ENCODE measurements at regions not wholly inside any gene's neighbourhood (a gene's known extent, or its start where the extent isn't known, plus 50 kb on each side); places are given as distances from the start of the nearest gene placed in this dataset.

DNA sequence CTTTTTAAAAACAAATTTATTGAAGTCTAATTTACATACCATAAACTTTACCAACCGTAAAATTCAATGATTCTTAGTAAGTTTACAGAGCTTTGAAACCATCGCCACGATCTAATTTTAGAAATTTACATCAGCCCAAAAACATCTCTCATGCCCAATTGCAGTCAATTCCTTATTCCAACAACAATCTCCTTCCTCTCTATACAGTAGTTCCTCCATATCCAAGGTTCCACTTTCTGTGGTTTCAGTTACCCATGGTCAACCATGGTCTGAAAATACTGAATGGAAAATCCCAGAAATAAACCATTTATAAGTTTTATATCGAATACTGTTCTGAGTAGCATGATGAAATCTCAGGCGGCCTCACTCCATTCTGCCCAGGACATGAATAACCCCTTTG is 183.4 kb upstream of the ADCY1 start:
- Mint-ChIP-seq H3K4me1 (ENCODE audit: low read depth) (no peaks in the 10 kb centered on the region), H3K27me3 (ENCODE audit: low read depth) (no peaks in the 10 kb centered on the region), H3K4me3 (ENCODE audit: unreplicated experiment) (no peak overlapping the region), H3K9me3 (ENCODE audit: low read depth) (peaks cover 3% of the 10 kb centered on the region), H3K27ac (ENCODE audit: unreplicated experiment) (no peak overlapping the region), H3K36me3 (ENCODE audit: low read depth) (no peaks in the 10 kb centered on the region)
- no peak for DNase-seq (ENCODE audit: low spot score)
- TF ChIP-seq, protein P1, sequence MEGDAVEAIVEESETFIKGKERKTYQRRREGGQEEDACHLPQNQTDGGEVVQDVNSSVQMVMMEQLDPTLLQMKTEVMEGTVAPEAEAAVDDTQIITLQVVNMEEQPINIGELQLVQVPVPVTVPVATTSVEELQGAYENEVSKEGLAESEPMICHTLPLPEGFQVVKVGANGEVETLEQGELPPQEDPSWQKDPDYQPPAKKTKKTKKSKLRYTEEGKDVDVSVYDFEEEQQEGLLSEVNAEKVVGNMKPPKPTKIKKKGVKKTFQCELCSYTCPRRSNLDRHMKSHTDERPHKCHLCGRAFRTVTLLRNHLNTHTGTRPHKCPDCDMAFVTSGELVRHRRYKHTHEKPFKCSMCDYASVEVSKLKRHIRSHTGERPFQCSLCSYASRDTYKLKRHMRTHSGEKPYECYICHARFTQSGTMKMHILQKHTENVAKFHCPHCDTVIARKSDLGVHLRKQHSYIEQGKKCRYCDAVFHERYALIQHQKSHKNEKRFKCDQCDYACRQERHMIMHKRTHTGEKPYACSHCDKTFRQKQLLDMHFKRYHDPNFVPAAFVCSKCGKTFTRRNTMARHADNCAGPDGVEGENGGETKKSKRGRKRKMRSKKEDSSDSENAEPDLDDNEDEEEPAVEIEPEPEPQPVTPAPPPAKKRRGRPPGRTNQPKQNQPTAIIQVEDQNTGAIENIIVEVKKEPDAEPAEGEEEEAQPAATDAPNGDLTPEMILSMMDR (IDR thresholded peaks at IDR 0.05), result no peak

DNA sequence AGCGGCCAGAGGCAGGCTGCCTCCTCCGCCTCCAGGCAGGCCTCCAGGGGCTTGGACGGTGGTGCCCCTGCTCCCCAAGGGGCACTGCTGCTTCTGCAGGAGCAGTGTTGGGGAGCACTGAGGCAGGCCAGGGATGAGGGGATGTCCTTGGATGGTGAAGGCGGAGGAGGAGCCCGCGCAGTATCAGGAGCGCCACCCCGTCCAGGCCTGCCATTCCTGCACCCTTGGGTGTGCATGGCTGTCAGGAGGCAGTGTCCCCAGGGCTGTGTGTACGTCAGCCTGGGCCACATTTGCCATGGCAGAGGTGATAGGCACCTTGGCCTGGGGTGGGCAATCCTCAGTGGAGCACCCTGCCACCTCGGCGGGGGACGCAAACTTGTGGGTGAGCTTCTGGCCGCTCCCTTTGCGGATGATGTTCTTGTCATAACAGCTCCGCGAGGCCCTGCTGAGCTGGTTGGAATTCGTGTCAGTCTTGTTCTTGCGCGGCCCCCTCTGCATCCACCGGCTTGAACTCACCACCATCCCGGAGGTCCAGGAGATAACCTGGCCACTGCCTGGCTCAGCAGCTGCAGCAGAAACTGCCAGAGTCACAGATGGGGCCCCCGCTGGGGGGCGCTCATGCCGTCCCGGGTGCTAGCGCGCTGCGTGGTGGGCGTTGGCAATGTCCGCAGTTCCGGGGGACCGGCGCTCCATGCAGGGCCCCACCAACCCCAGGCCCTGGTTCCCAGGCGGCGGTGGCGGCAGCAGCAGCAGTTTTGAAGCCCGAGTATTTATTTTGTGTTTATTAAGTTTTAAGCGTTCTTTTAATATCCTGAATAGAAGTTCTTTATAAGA is 182.3 kb upstream of the ADCY1 start:
- TF ChIP-seq, protein P1 (IDR thresholded peaks at IDR 0.05), result no peak
- no peaks in the 10 kb centered on the region for H3K27me3 Mint-ChIP-seq (ENCODE audit: low read depth)
- no peak overlapping the region for H3K27ac Mint-ChIP-seq (ENCODE audit: unreplicated experiment)
- peaks cover 3% of the 10 kb centered on the region for H3K9me3 Mint-ChIP-seq (ENCODE audit: low read depth)
- H3K4me1 Mint-ChIP-seq (ENCODE audit: low read depth), result no peaks in the 10 kb centered on the region
- no peak for DNase-seq (ENCODE audit: low spot score)
- no peaks in the 10 kb centered on the region for H3K36me3 Mint-ChIP-seq (ENCODE audit: low read depth)
- H3K4me3 Mint-ChIP-seq (ENCODE audit: unreplicated experiment), result no peak overlapping the region

DNA sequence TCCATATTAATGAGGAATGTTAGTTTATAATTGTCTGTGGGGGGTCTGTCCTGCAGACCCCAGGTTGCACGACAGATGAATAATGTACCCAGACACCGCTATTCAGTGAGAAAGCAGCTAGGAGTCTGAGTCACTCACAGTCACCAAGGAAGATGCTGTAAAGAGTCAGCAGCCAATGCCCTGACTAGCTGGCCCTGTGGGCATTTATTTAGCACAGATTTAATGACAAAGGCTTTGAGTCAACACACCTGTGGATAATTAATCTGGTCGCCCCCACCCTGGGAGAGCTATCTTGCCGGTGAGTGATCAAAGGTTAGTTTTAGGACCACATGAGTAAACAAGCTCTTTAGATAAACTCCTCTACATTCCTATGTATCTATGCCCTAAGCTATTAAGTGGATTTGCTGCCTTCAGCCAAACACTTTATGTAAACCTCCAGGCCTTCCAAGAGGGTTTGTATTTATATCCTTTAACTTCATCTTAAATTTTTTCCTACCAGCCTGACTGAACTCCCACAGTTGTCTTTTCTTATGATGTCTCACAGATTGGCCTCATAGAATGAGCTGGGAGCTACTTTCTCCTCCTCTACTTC is 180.0 kb upstream of the ADCY1 start:
- H3K4me3 Mint-ChIP-seq (ENCODE audit: unreplicated experiment), result no peak overlapping the region
- TF ChIP-seq, protein P1 (IDR thresholded peaks at IDR 0.05), result no peak
- H3K9me3 Mint-ChIP-seq (ENCODE audit: low read depth), result peaks cover 3% of the 10 kb centered on the region
- H3K4me1 Mint-ChIP-seq (ENCODE audit: low read depth), result no peaks in the 10 kb centered on the region
- H3K27ac Mint-ChIP-seq (ENCODE audit: unreplicated experiment), result no peak overlapping the region
- no peak for DNase-seq (ENCODE audit: low spot score)
- no peaks in the 10 kb centered on the region for H3K27me3 Mint-ChIP-seq (ENCODE audit: low read depth)
- no peaks in the 10 kb centered on the region for H3K36me3 Mint-ChIP-seq (ENCODE audit: low read depth)

DNA sequence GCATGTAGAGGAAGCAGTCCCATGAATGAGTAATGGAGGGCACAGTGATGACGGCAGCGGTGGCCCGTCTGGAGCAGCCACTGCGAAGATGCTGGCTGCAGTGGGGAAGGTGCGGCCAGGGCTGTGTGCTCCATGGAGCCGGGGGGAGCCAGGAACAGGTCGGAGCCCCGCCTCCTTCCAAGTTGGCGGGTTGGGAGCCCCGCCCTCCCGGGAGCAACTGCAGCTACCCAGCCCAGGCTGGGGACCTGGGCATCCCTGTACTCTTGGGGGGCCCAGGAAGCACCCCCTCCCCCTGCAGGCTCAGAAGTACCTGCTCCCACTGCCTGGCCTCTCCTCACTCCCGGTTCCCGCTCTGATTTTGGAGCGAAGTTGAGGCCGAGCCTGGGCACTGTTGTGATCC is 175.1 kb upstream of the ADCY1 start:
- Mint-ChIP-seq H3K27me3 (ENCODE audit: low read depth) (no peaks in the 10 kb centered on the region), H3K4me1 (ENCODE audit: low read depth) (no peaks in the 10 kb centered on the region), H3K27ac (ENCODE audit: unreplicated experiment) (no peak overlapping the region), H3K36me3 (ENCODE audit: low read depth) (peaks cover 2% of the 10 kb centered on the region), H3K9me3 (ENCODE audit: low read depth) (peaks cover 7% of the 10 kb centered on the region), H3K4me3 (ENCODE audit: unreplicated experiment) (no peak overlapping the region)
- TF ChIP-seq, protein P1 (IDR thresholded peaks at IDR 0.05), result no peak
- no peak for DNase-seq (ENCODE audit: low spot score)

DNA sequence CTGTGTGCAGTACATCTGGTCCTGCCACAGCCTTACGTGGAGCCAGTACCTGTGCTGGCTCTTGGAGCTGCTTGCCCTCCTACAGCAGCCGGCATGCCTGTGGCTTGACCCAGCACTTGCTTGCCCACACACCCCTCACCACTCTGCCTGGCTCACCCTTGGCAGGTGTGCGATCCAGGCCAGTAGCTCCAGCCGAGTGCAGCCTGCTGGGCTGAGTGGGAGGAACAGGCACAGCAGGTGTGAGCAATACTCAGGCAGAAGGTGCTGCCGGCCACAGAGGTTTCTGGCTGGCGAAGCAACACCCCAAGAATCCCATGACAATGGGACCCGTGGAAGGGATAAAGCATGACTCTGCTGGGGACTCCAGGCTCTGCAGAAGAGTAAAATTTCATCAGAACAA is 173.5 kb upstream of the ADCY1 start:
- Mint-ChIP-seq H3K27me3 (ENCODE audit: low read depth) (no peaks in the 10 kb centered on the region), H3K4me3 (ENCODE audit: unreplicated experiment) (no peak overlapping the region), H3K36me3 (ENCODE audit: low read depth) (peaks cover 2% of the 10 kb centered on the region), H3K9me3 (ENCODE audit: low read depth) (peaks cover 7% of the 10 kb centered on the region), H3K27ac (ENCODE audit: unreplicated experiment) (no peak overlapping the region), H3K4me1 (ENCODE audit: low read depth) (no peaks in the 10 kb centered on the region)
- DNase-seq (ENCODE audit: low spot score), result no peak
- TF ChIP-seq, protein P1 (IDR thresholded peaks at IDR 0.05), result no peak

Data from chondrocyte (in vitro differentiated cells).